B cell (primary cell): ENCODE measurements at regions not wholly inside any gene's neighbourhood (a gene's known extent, or its start where the extent isn't known, plus 50 kb on each side); places are given as distances from the start of the nearest gene placed in this dataset.
"Not testable (repeated sequence)": the region's sequence is repeated elsewhere in the genome, so short reads cannot be mapped to it uniquely, and the experiment has no call there.

ENCODE experiments used
- ATAC-seq: fragments of 200-7000 bp; cut with Tn5 transposase; one replicate; pipeline ENCODE4 v1.10.0; 2021; ENCODE audit warnings: low read depth, mild to moderate bottlenecking, moderate number of reproducible peaks, moderate library complexity
- CTCF ChIA-PET: fragments of 350-600 bp; sonication (Branson Sonifier 250); formaldehyde crosslinking; loops from one replicate; lab custom pipeline; 2021; ENCODE audit warnings: antibody characterized with exemption, inconsistent platforms; lab: Charles Lee
- POLR2A ChIA-PET: fragments of 350-600 bp; sonication (Branson Sonifier 250); formaldehyde crosslinking; loops from one replicate; lab custom pipeline; 2021; ENCODE audit warnings: antibody characterized with exemption; lab: Charles Lee
- DNase-seq: peaks from one replicate; pipeline ENCODE4 v3.0.0; 2013
- H2AFZ ChIP-seq: 2 replicates; pipeline ENCODE4 v1.6.1; 2012; ENCODE audit warnings: mild to moderate bottlenecking, low read depth, low read length; ENCODE audit not compliant: insufficient read depth, poor library complexity, severe bottlenecking
- H3K27ac ChIP-seq, 2 donors: 1 replicate in 1 of 2; 2 replicates in 1 of 2; pipeline ENCODE4 v1.5.1; 2012 to 2013; ENCODE audit warnings: low read length in 2 of 2, mild to moderate bottlenecking in 2 of 2, moderate library complexity in 1 of 2
- H3K27me3 ChIP-seq, 4 experiments: fragments of 200-600 bp in 1 of 4; sonication (generic) in 1 of 4; replicated peaks in 1 of 4; 1 replicate in 2 of 4; 2 replicates in 2 of 4; pipeline versions ENCODE4 v1.6.1 to v1.7.0; 2013 to 2016; ENCODE audit warnings: low read length in 3 of 4, mild to moderate bottlenecking in 2 of 4, mixed read lengths in 1 of 4, moderate library complexity in 1 of 4; ENCODE audit not compliant: insufficient read depth in 4 of 4, control insufficient read depth in 3 of 4; ENCODE audit errors: control extremely low read depth in 1 of 4
- H3K36me3 ChIP-seq, 2 experiments: replicated peaks in 1 of 2; 1 replicate in 1 of 2; 2 replicates in 1 of 2; pipeline versions ENCODE4 v1.6.1 to v1.7.1; 2013; ENCODE audit warnings: low read length in 1 of 2; ENCODE audit not compliant: insufficient read depth in 2 of 2, control insufficient read depth in 1 of 2; ENCODE audit errors: control extremely low read depth in 1 of 2, extremely low read depth in 1 of 2
- H3K4me1 ChIP-seq, 2 donors: fragments of 200-600 bp in 1 of 2; sonication (generic) in 1 of 2; 1 replicate in 1 of 2; 2 replicates in 1 of 2; pipeline versions ENCODE4 v1.5.1 to v1.6.1; 2013 to 2017; ENCODE audit warnings: low read length in 2 of 2; ENCODE audit not compliant: control insufficient read depth in 2 of 2, insufficient read depth in 2 of 2
- H3K4me2 ChIP-seq: replicated peaks from 2 replicates; pipeline ENCODE3; 2012; ENCODE audit warnings: mild to moderate bottlenecking, low read depth, low read length; ENCODE audit not compliant: poor library complexity, severe bottlenecking
- H3K4me3 ChIP-seq, 5 experiments: fragments of 200-600 bp in 1 of 5; sonication (generic) in 1 of 5; 1 replicate in 3 of 5; 2 replicates in 2 of 5; pipeline versions ENCODE4 v1.5.1 to v1.7.0; 2011 to 2016; ENCODE audit warnings: low read length in 4 of 5, mild to moderate bottlenecking in 4 of 5, low read depth in 2 of 5, control low read depth in 1 of 5, moderate library complexity in 1 of 5; ENCODE audit not compliant: insufficient read depth in 1 of 5; ENCODE audit errors: control extremely low read depth in 1 of 5, extremely low read depth in 1 of 5
- H3K79me2 ChIP-seq: fragments of 200-600 bp; sonication (generic); one replicate; pipeline ENCODE4 v1.6.0; 2016; ENCODE audit warnings: low read length; ENCODE audit not compliant: control insufficient read depth, insufficient read depth
- H3K9ac ChIP-seq: fragments of 200-600 bp; sonication (generic); 2 replicates; pipeline ENCODE4 v1.6.1; 2017; ENCODE audit warnings: mild to moderate bottlenecking, low read length, moderate library complexity
- H3K9me3 ChIP-seq, 3 donors: one replicate each; pipeline versions ENCODE4 v1.6.1 to v1.7.1; 2013; ENCODE audit warnings: low read length in 2 of 3; ENCODE audit not compliant: control insufficient read depth in 2 of 3, insufficient read depth in 1 of 3; ENCODE audit errors: control extremely low read depth in 1 of 3
- H4K20me1 ChIP-seq: 2 replicates; pipeline ENCODE4 v1.6.0; 2012; ENCODE audit warnings: mild to moderate bottlenecking, low read length; ENCODE audit not compliant: insufficient read depth, control insufficient read depth, poor library complexity, severe bottlenecking
- H3K27ac Mint-ChIP-seq: one replicate; pipeline ENCODE4 v1.8.0; 2021; ENCODE audit warnings: mixed read lengths
- H3K27me3 Mint-ChIP-seq: one replicate; pipeline ENCODE4 v1.8.0; 2021; ENCODE audit warnings: mixed read lengths
- H3K4me1 Mint-ChIP-seq: one replicate; pipeline ENCODE4 v1.8.0; 2021; ENCODE audit warnings: mixed read lengths
- H3K4me3 Mint-ChIP-seq: one replicate; pipeline ENCODE4 v1.8.0; 2021; ENCODE audit warnings: mixed read lengths
- H3K9me3 Mint-ChIP-seq: one replicate; pipeline ENCODE4 v1.8.0; 2022; ENCODE audit warnings: mixed read lengths; ENCODE audit not compliant: insufficient read depth
- CTCF ChIP-seq: fragments of 200-600 bp; IDR thresholded peaks from one replicate; pipeline ENCODE4 v1.8.0; 2022; ENCODE audit warnings: antibody characterized with exemption, mild to moderate bottlenecking
- EZH2 ChIP-seq: IDR thresholded peaks from 2 replicates; pipeline ENCODE4 v1.6.1; 2012; ENCODE audit warnings: borderline replicate concordance, low read depth, mild to moderate bottlenecking, moderate library complexity, low read length; ENCODE audit not compliant: insufficient read depth, poor library complexity, severe bottlenecking
- WGBS: methylation state at CpG from one replicate; pipeline ENCODE4 v1.1.5; 2013; ENCODE audit warnings: missing lambda C conversion rate; ENCODE audit not compliant: insufficient coverage; 5-methylcytosine and 5-hydroxymethylcytosine counted together
- intact Hi-C: fragments of 100-400 bp; cut with micrococcal nuclease; formaldehyde crosslinking; loops from one replicate; pipeline ENCODE4 v1.10.0; 2022

- Histone ChIP-seq H3K27me3 (no peaks in the 10 kb centered on the region), H3K27ac (no peak overlapping the region), H2AFZ (no peak overlapping the region), H4K20me1 (no peaks in the 10 kb centered on the region), H3K4me3 (no peak overlapping the region), H3K9ac (no peak overlapping the region), H3K9me3 (peaks cover 0 to 3% (median 0%) of the 10 kb centered on the region in 3 donors), H3K36me3 (no peaks in the 10 kb centered on the region), H3K79me2 (no peaks in the 10 kb centered on the region), H3K4me2 (no peak overlapping the region), H3K4me1 (no peaks in the 10 kb centered on the region)
- CTCF ChIA-PET = no interaction called here
- intact Hi-C loops = no loop called here
- TF ChIP-seq EZH2 (no peak), CTCF (no peak)
- Mint-ChIP-seq H3K9me3 (peaks cover 8% of the 10 kb centered on the region), H3K27ac (no peak overlapping the region), H3K4me3 (no peak overlapping the region), H3K27me3 (no peaks in the 10 kb centered on the region), H3K4me1 (no peaks in the 10 kb centered on the region)
- POLR2A ChIA-PET = no interaction called here
- no CpG with 5 or more reads among the region's 3 CpGs for WGBS
- DNase-seq (no peak), ATAC-seq (no peak)
These were observed 225.5 kb upstream of the CDH8 start for GRCh38 chr16:62261760-62262159.

DNA sequence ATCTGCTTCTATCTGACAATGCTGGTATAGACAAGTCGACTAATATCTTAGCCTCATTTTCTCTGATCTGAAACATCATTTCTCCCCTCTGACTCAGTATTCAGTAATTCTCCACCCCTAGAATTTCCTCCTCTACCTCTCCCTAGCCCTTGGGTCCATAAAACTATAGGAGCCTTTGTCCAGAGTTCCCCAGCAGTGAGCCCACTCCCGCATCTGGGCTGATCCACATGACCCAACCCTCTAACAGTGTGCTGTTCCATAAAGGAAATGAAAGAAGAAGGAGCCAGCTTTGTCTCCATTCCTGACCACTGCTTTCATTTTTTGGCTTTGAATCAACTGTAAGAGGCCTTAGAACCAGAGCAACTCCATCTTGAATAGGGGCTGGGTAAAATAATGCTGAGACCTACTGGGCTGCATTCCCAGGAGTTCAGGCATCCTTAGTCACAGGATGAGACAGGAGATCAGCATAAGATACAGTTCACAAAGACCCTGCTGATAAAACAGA is 222.7 kb upstream of the CDH8 start:
- intact Hi-C loops, H3K27me3 Mint-ChIP-seq, DNase-seq, ATAC-seq, H3K27ac Mint-ChIP-seq, H3K4me3 ChIP-seq, H3K27me3 ChIP-seq, H3K9me3 Mint-ChIP-seq, H3K4me2 ChIP-seq, H3K4me1 Mint-ChIP-seq, H3K27ac ChIP-seq, H3K4me1 ChIP-seq, H3K4me3 Mint-ChIP-seq, POLR2A ChIA-PET, CTCF ChIA-PET, H3K9ac ChIP-seq, H3K36me3 ChIP-seq, H3K79me2 ChIP-seq, H3K9me3 ChIP-seq, H2AFZ ChIP-seq, H4K20me1 ChIP-seq: not testable (repeated sequence)
- 100% methylated on average over 2 of the region's 2 CpGs for WGBS
